ENCODE measurements at regions not wholly inside any gene's neighbourhood (a gene's known extent, or its start where the extent isn't known, plus 50 kb on each side); places are given as distances from the start of the nearest gene placed in this dataset.

GRCh38 chr15:70531576-70531975 lies 231.8 kb downstream of the UACA start:
- TF ChIP-seq CTCF (IDR thresholded peaks at IDR 0.05) (no peak), POLR2A (IDR thresholded peaks at IDR 0.05) (no peak)

Measured in heart left ventricle (tissue), 13 donors.